GM19025 (cell line): ENCODE measurements at regions not wholly inside any gene's neighbourhood (a gene's known extent, or its start where the extent isn't known, plus 50 kb on each side); places are given as distances from the start of the nearest gene placed in this dataset.

Experiments used
- ATAC-seq: cut with Tn5 transposase; IDR thresholded peaks from one replicate; pipeline ENCODE4 v1.9.1; 2021; ENCODE audit warnings: mild to moderate bottlenecking, low read depth, moderate library complexity; ENCODE audit not compliant: unreplicated experiment

DNA sequence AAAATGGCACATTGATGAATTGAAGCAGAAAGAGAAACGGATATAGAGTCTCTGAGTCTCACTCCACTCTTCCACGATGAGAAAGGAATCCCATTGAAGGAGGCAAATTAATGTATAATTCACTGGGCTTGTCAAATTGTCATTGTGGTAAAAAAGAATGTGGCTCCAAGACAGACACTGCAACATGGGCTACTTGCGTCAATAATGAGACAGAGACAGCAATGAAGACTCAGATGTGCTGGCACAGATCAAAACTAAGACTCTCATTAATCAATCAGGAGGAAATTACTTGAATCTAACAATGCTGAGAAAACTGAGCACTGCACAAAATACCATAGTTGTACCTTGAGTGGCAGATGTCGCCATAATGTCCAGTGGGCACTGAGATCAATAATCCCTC, 1485.5 kb downstream of the TECRL start:
- no peak for ATAC-seq

GRCh38 chr4:62917649-62918048, 1491.6 kb downstream of the TECRL start:
- ATAC-seq, result no peak

DNA sequence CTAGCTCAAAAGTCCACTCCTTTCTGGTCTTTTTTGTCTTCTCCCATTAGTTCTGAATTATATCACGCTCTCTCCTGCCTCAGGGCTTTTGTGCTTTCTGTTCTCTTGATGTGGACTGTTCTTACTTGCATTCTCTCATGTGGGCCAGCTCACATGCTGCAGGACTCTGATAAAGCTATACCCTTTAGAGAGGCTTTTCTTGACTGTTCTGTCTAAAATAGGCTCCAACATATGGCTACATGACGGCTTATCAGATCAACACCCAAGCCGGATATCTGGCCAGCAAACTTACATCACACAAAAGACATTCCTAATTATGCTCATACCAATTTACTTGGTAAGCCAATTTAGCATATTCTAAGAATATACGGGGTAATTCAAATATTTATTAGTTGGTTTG, 1494.5 kb downstream of the TECRL start:
- ATAC-seq, result no peak

DNA sequence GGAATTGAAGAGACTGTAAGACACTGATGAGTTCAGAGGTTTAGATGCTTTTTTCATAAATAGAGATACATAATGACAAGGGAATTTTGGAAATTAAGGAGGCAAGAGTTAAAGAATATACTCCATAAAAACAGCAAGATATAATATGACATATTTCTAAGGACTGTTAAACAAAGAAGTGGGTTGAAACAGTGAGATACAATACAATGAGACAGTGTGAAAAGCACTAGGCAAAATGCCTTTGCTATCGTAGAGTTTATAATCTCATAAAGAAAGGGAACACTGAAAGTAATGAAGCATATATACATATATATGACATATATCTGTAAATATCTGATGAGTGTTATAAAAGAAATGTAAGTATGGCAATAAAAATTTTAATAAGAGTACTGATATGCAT, 1496.2 kb downstream of the TECRL start:
- ATAC-seq, result no peak

- ATAC-seq, result no peak
Observed at GRCh38 chr4:62912531-62912930, 1496.7 kb downstream of the TECRL start.

GRCh38 chr4:62909238-62909637, 1500.0 kb downstream of the TECRL start:
- ATAC-seq, result no peak

DNA sequence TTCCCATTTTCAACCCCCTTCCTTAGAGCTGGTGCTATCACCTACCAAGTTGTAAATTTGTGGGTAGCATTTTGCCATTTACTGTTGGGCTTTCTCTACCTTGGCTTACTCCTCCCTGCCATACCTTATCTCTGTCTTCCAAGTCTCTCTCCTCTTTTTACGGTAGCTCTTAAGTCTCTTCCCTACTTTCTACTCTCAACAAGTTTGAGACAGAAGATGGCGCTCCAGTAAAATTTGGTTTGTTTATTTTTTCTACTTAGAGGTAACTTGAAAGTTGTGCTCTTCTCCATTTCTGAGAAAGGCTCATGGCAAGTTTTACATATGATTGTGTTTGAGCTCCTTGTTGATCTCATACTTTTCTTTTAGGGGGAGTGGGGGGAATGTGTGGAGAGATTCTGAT, 1508.1 kb downstream of the TECRL start:
- ATAC-seq, result no peak

DNA sequence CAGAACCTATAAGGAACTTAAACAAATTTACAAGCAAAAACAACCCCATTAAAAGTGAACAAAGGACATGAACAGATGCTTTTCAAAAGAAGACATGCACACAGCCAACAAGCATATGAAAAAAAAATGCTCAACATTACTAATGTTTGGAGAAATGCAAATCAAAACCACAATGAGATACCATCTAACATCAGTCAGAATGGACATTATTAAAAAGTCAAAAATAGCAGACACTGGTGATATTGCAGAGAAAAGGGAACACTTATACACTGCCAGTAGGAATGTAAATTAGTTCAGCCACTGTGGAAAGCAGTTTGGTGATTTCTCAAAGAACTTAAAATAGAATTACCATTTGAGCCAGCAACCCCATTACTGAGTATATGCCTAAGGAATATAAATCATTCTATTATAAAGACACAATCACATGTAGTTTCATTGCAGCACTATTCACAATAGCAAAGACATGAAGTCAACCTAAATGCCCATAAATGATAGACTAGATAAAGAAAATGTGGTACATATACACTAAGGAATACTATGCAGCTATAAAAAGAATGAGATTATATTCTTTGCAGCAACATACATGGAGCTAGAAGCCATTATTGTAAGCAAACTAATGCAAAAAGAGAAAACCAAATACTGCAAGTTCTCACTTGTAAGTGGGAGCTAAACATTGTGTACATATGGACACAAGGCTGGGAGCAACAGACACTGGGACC, 1509.4 kb downstream of the TECRL start:
- no peak for ATAC-seq

DNA sequence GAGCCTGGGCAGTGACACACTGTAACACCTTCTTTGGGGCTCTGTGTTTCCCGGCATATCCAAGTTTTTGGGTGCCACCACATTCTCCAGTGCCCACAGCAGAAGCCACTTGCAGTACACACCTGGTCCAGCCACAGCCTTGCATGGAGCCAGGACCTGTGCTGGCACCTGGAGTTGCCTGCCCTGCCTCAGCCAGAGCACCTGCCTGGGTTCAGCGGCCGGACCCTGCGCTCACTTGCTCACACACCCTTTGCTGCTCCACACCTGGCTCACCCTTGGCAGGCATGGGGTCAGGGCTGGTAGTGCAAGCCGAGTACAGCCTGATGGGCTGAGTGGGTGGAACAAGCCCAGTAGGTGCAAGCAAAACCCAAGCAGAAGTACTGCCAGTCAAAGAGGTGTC, 1511.1 kb downstream of the TECRL start:
- no peak for ATAC-seq

GRCh38 chr4:62896721-62897120, 1512.5 kb downstream of the TECRL start:
- ATAC-seq, result no peak

DNA sequence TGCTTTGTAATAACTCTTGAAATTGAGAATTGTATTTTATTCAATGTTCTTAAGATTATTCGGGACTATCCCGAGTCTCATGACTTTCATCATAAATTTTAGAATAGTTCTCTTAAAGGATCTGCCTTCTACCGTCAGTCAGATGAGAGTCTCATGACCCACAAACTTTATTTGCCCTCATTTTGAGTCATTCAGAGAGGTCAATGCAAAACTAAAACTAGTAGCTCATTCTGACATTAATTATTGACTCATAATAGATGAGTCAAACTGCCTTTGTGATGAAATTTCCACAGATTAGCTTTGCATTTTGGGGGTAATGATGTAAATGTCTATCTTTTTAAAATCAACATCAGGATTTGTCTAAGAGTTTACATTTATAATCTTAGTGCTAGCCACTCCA, 1527.3 kb downstream of the TECRL start:
- ATAC-seq, result no peak

- no peak for ATAC-seq
Observed at GRCh38 chr4:62881210-62881609, 1528.0 kb downstream of the TECRL start.

DNA sequence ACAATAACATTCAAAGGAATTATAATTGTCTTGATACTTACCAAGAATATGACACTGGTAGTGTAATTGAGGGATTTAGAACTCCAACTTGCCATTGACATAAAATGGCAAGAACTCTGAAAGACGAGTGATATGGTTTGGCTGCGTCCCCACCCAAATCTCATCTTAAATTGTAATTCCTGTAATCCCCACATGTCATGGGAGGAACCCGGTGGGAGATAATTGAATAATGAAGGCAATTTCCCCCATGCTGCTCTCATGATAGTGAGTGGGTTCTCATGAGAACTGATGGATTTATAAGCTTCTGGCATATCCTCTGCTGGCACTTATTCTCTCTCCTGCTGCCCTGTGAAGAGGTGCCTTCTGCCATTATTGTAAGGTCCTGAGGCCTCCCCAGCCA, 1536.4 kb downstream of the TECRL start:
- no peak for ATAC-seq

GRCh38 chr4:62871078-62871477, 1538.2 kb downstream of the TECRL start:
- ATAC-seq, result no peak

- ATAC-seq, result no peak
Observed at GRCh38 chr4:62870451-62870850, 1538.8 kb downstream of the TECRL start.

DNA sequence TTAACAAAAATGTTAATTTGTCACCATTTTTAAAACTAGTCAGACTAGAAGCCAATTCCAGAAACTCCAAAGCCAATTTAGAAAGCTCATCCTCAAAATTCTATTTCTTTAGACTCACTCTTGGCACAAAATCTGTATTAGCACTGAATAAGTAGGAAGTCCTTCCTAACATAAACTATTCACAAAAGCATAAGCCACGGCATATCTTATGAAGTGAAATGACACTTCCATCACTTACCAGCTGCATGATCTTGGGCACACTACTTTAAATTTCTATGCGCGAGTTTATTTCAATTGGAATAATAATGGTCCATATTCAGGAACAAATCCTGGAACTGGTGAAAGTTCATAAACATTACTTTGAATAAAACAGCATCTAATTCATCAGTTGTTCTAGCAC, 1544.0 kb downstream of the TECRL start:
- no peak for ATAC-seq

DNA sequence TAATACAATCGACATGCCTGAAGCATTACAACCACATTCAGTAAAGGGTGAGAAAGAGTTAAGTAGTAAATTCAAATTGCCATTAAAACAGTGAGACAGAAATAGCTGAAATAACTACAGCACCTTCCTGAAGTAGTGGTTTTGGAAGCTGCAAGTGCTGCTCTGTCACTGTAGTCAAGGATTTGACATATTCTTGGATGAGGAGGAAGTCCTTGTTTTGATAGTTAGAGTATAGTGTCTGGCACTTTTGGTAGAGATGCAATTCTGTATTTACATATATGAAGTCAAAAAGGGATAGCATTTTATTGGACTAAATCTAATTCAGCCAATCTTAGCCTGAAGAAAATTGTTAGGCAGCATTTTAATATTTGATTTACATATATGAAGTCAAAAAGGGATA, 1559.6 kb downstream of the TECRL start:
- ATAC-seq, result no peak

- no peak for ATAC-seq
Observed at GRCh38 chr4:62835631-62836030, 1573.6 kb downstream of the TECRL start.

- ATAC-seq, result no peak
Observed at GRCh38 chr4:62822306-62822705, 1586.9 kb downstream of the TECRL start.

DNA sequence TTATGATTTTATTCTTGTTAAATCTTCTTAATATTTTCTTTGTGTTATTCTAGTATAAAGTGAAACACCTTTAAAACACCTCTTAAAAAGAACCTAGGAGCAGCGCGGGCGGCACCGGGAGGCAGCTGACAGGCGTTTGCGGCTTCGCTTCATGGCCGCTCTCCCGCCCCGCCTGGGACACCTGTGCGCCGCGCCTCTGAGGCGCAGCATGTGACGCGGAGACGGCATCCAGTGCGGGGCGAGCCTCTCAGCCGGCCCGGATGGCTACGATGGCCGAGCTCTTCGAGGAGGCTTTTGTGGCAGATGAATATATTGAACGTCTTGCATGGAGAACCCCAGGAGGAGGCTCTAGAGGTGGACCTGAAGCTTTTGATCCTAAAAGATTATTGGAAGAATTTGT, 1592.7 kb downstream of the TECRL start:
- ATAC-seq, result no peak

- ATAC-seq, result no peak
Observed at GRCh38 chr4:62814510-62815047, 1594.7 kb downstream of the TECRL start.

GRCh38 chr4:62806816-62807215, 1602.4 kb downstream of the TECRL start:
- no peak for ATAC-seq

- no peak for ATAC-seq
Observed at GRCh38 chr4:62804075-62804474, 1603.9 kb downstream of the ADGRL3 start.
